Suprapubic skin (tissue), 4 donors: ENCODE measurements at regions not wholly inside any gene's neighbourhood (a gene's known extent, or its start where the extent isn't known, plus 50 kb on each side); places are given as distances from the start of the nearest gene placed in this dataset.

Experiments
- DNase-seq, 2 donors: peaks; one replicate each; pipeline ENCODE4 v3.0.0-alpha.2; 2019; ENCODE audit warnings: low spot score in 2 of 2
- H3K27ac ChIP-seq: fragments of 200-600 bp; sonication (generic); one replicate; pipeline ENCODE4 v1.5.1; 2019
- H3K27me3 ChIP-seq: fragments of 200-600 bp; sonication (generic); one replicate; pipeline ENCODE4 v1.5.1; 2019
- H3K36me3 ChIP-seq: fragments of 200-600 bp; sonication (generic); one replicate; pipeline ENCODE4 v1.5.1; 2019
- H3K4me1 ChIP-seq: fragments of 200-600 bp; sonication (generic); one replicate; pipeline ENCODE4 v1.5.1; 2019
- H3K4me3 ChIP-seq: fragments of 200-600 bp; sonication (generic); one replicate; pipeline ENCODE4 v1.5.1; 2019; ENCODE audit warnings: mild to moderate bottlenecking
- H3K9me3 ChIP-seq: fragments of 200-600 bp; sonication (generic); one replicate; pipeline ENCODE4 v1.5.1; 2019
- CTCF ChIP-seq, 2 donors: fragments of 200-600 bp in 1 of 2; fragments of 450-650 bp in 1 of 2; sonication (generic) in 1 of 2; IDR thresholded peaks; one replicate each; pipeline ENCODE4 v1.5.1; 2016 to 2019; ENCODE audit warnings: antibody characterized with exemption in 2 of 2, mild to moderate bottlenecking in 1 of 2, moderate library complexity in 1 of 2
- EP300 ChIP-seq: sonication (generic); formaldehyde crosslinking; IDR thresholded peaks from one replicate; pipeline ENCODE4 v1.6.1; 2017; ENCODE audit warnings: antibody characterized with exemption
- POLR2A ChIP-seq, 2 donors: fragments of 450-650 bp; IDR thresholded peaks; one replicate each; pipeline ENCODE4 v1.6.1; 2017; ENCODE audit warnings: antibody characterized with exemption in 2 of 2, mild to moderate bottlenecking in 2 of 2, moderate library complexity in 2 of 2
- POLR2AphosphoS5 ChIP-seq, 3 donors: sonication (generic); formaldehyde crosslinking; IDR thresholded peaks; one replicate each; pipeline ENCODE4 v1.6.1; 2017; ENCODE audit warnings: antibody characterized with exemption in 3 of 3
- WGBS: methylation state at CpG from one replicate; pipeline ENCODE4 v1.1.5; 2018; 5-methylcytosine and 5-hydroxymethylcytosine counted together

GRCh38 chr2:42925742-42926433 lies 133.5 kb upstream of the HAAO start:
- no peaks in the 10 kb centered on the region for H3K9me3 ChIP-seq
- H3K36me3 ChIP-seq = no peaks in the 10 kb centered on the region
- no peaks in the 10 kb centered on the region for H3K27me3 ChIP-seq
- peaks cover 93% of the 10 kb centered on the region for H3K4me1 ChIP-seq
- H3K27ac ChIP-seq = peak overlapping the region; percentile 92
- WGBS = 26% methylated on average over 10 of the region's 12 CpGs
- no peak overlapping the region for H3K4me3 ChIP-seq
- TF ChIP-seq POLR2A (IDR thresholded peaks at IDR 0.05) = no peak
- TF ChIP-seq POLR2AphosphoS5 (IDR thresholded peaks at IDR 0.05) = no peak
- no peak for TF ChIP-seq EP300
- TF ChIP-seq CTCF (IDR thresholded peaks at IDR 0.05) = no peak
- DNase-seq = no peak

GRCh38 chr2:42924418-42924886 lies 132.1 kb upstream of the HAAO start:
- peaks cover 81% of the 10 kb centered on the region for H3K4me1 ChIP-seq
- no peaks in the 10 kb centered on the region for H3K9me3 ChIP-seq
- TF ChIP-seq POLR2A (IDR thresholded peaks at IDR 0.05) (no peak), POLR2AphosphoS5 (IDR thresholded peaks at IDR 0.05) (peak in 1 of 3 donors; percentile 12), CTCF (IDR thresholded peaks at IDR 0.05) (no peak), EP300 (no peak)
- DNase-seq = no peak
- no peak overlapping the region for H3K4me3 ChIP-seq
- no peaks in the 10 kb centered on the region for H3K27me3 ChIP-seq
- WGBS = 20% methylated on average over 12 of the region's 12 CpGs
- no peaks in the 10 kb centered on the region for H3K36me3 ChIP-seq
- H3K27ac ChIP-seq = peak overlapping the region; percentile 92

- peaks cover 81% of the 10 kb centered on the region for H3K4me1 ChIP-seq
- DNase-seq = no peak
- WGBS = 65% methylated on average over 4 of the region's 5 CpGs
Observed at GRCh38 chr2:42923580-42924417, 131.4 kb upstream of the HAAO start.

DNA sequence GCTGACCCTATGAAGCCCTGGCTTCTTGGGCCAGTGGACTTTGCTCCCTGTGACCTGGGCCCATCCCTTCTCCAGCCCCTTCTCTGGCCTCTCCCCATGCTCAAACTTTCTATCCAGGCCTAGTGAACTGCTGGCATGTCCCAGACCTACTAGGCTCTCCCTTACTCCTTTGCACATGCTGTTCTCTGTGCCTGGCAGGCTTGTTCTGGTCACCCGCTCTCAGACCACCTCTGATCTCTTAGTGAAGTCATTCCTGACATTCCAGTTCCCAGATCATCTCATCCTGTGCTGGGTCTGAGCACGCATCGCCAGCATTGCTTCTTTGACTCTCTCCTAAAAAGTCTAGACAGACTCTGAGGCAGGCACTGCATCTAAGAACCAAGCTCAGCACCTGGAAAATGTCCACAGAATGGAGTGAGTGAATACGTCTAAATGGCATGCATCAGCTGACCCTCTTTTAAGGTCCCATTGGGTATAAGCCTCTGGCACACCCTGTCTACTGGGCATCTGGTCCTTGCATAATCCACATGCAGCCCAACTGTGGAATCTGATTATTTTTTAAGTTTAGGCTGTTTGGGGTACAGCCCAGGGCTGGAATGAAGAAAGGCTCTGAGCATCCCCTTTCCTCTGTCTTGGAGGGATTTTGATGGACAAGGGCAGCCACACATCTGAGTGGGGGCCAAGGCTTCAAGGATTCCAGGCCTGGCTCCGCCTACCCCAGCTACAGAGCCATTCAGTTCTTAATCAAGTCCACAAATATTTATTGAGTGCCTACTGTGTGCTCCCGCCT lies 130.6 kb upstream of the HAAO start:
- no peaks in the 10 kb centered on the region for H3K27me3 ChIP-seq
- DNase-seq = no peak
- no peaks in the 10 kb centered on the region for H3K9me3 ChIP-seq
- no peak for TF ChIP-seq POLR2A (IDR thresholded peaks at IDR 0.05)
- TF ChIP-seq EP300 = peak; percentile 70
- peak in 1 of 3 donors; percentile 67 for TF ChIP-seq POLR2AphosphoS5 (IDR thresholded peaks at IDR 0.05)
- WGBS = 51% methylated on average over 6 of the region's 6 CpGs
- peaks cover 80% of the 10 kb centered on the region for H3K4me1 ChIP-seq
- no peak overlapping the region for H3K4me3 ChIP-seq
- peak overlapping the region; percentile 92 for H3K27ac ChIP-seq
- H3K36me3 ChIP-seq = no peaks in the 10 kb centered on the region

More at GRCh38 chr2:42923580-42924417, 131.4 kb upstream of the HAAO start:
- Histone ChIP-seq H3K27me3 (no peaks in the 10 kb centered on the region), H3K4me3 (no peak overlapping the region), H3K36me3 (no peaks in the 10 kb centered on the region), H3K27ac (peak overlapping the region; percentile 92), H3K9me3 (no peaks in the 10 kb centered on the region)
- TF ChIP-seq EP300 (no peak), CTCF (IDR thresholded peaks at IDR 0.05) (no peak), POLR2AphosphoS5 (IDR thresholded peaks at IDR 0.05) (no peak), POLR2A (IDR thresholded peaks at IDR 0.05) (no peak)

DNA sequence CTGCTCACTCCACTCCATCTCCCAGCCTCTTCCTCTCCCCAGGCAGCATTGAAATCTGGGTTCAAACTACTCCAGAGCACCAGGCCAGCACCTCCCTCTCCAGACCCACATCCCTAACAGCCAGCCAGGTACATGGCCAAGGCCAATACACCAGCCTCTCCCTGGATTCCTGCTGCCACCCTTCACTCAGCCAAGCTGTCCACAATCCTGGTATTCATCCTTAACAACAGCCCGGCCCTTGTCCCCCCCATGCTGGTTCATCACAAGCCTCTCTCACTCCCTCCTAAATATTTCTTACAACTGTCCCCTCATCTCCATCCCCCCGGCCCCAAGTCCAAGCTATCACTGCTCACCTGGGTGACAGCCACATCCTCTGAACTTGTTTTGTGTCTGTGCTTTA lies 129.9 kb upstream of the HAAO start:
- H3K36me3 ChIP-seq = no peaks in the 10 kb centered on the region
- H3K9me3 ChIP-seq = no peaks in the 10 kb centered on the region
- peaks cover 80% of the 10 kb centered on the region for H3K4me1 ChIP-seq
- no peaks in the 10 kb centered on the region for H3K27me3 ChIP-seq
- H3K4me3 ChIP-seq = no peak overlapping the region
- peak overlapping the region; percentile 92 for H3K27ac ChIP-seq
- TF ChIP-seq CTCF (IDR thresholded peaks at IDR 0.05) (no peak), POLR2AphosphoS5 (IDR thresholded peaks at IDR 0.05) (no peak), POLR2A (IDR thresholded peaks at IDR 0.05) (no peak), EP300 (no peak)
- 75% methylated on average over 2 of the region's 2 CpGs for WGBS
- no peak for DNase-seq
